LNCaP clone FGC (cell line): ENCODE measurements at regions not wholly inside any gene's neighbourhood (a gene's known extent, or its start where the extent isn't known, plus 50 kb on each side); places are given as distances from the start of the nearest gene placed in this dataset.
"Not testable (repeated sequence)": the region's sequence is repeated elsewhere in the genome, so short reads cannot be mapped to it uniquely, and the experiment has no call there.

Experiments used
- DNase-seq: peaks from one replicate; pipeline ENCODE4 v3.0.0-alpha.2; 2011; ENCODE audit warnings: low read depth
- H3K4me3 ChIP-seq: 2 replicates; pipeline ENCODE4 v1.5.1; 2011; ENCODE audit warnings: mild to moderate bottlenecking, low read depth, low read length, control low read depth
- TF ChIP-seq, protein P1 (sequence below): IDR thresholded peaks from 2 replicates; pipeline ENCODE4 v1.5.1; 2012; ENCODE audit warnings: mild to moderate bottlenecking; ENCODE audit not compliant: control insufficient read depth, insufficient read depth; ENCODE audit errors: extremely low read depth

DNA sequence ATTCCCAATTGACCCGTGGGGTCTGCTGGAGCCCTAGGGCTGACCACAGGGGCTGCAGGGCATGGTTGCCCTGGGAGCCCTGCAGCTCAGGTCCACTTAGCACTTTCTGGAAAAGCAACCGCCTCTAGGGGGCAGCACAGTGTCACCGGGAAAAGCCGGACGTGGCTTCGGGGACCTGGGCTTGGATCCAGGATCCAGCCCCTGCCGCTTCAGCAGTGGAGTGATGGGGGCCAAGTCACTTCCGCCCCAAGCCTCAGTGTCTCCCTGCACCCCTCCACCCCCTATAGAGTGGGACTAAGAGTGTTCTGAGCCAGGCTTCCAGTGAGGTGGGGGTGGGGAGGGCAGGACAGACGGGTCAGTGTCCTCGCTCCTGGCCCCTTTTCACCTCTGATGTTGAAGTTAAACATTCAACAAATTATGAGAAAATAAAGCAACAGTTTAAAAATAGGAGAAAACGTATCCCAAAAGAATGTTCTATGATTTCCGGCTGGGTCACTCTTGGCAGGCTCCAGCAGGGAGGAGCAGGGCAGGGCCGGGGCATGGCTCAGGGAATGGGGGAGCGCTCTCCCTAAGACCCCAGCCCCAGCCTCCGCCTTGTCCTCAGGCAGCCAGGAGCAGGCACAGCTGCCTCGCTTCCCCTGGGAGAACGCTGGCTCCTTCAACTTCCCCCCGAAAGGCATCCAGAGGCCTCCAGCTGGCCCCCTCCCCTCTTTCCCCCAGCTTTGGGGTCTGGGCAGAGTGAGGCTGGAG, 96.5 kb upstream of the FGF3 start:
- no peak overlapping the region for H3K4me3 ChIP-seq
- TF ChIP-seq, protein P1, sequence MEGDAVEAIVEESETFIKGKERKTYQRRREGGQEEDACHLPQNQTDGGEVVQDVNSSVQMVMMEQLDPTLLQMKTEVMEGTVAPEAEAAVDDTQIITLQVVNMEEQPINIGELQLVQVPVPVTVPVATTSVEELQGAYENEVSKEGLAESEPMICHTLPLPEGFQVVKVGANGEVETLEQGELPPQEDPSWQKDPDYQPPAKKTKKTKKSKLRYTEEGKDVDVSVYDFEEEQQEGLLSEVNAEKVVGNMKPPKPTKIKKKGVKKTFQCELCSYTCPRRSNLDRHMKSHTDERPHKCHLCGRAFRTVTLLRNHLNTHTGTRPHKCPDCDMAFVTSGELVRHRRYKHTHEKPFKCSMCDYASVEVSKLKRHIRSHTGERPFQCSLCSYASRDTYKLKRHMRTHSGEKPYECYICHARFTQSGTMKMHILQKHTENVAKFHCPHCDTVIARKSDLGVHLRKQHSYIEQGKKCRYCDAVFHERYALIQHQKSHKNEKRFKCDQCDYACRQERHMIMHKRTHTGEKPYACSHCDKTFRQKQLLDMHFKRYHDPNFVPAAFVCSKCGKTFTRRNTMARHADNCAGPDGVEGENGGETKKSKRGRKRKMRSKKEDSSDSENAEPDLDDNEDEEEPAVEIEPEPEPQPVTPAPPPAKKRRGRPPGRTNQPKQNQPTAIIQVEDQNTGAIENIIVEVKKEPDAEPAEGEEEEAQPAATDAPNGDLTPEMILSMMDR, result peak; percentile 78
- DNase-seq, result no peak

DNA sequence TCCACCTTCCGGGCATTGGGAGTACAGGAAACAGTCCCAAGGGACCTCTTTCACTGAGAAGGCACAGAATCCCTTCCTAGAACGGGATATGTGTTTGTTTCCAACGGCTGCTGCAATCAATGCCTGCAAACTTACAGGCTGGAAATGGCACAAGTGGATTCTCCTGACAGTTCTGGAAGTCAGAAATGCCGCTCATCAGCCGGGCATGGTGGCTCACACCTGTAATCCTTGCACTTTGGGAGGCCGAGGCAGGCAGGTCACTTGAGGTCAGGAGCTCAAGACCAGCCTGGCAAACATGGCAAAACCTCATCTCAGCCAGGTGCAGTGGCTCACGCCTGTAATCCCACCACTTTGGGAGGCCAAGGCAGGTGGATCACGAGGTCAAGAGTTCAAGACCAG, 97.0 kb upstream of the FGF3 start:
- DNase-seq, H3K4me3 ChIP-seq: not testable (repeated sequence)

DNA sequence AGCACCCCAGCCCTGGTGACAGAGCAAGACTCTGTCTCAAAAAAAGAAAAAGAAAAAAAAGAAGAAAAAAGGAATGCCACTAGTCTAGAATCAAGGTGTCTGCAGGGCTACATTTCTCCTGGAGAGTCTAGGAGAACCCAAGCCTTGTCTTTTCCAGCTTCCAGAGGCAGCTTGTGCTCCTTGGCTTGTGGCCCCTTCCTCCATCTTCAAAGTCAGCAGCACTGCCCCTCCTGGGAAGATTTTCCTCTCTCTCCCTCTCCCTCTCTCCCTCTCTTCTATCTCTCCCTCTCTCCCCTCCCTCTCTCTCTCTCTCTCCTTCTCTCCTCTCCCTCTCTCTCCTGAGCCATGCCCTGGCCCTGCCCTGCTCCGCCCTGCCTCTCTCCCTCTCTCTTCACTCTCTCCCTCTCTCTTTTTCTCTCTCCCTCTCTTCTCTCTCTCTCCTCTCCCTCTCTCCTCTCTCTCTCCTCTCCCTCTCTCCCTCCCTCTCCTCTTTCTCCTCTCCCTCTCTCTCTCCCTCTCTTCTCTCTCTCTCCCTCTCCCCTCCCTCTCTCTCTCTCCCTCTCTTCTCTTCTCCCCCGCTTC, 97.7 kb upstream of the FGF3 start:
- TF ChIP-seq, protein P1, result no peak
- DNase-seq, result no peak

GRCh38 chr11:69917529-69917928, 98.3 kb upstream of the FGF3 start:
- no peak overlapping the region for H3K4me3 ChIP-seq
- TF ChIP-seq, protein P1, result no peak
- no peak for DNase-seq

More for the DNA sequence above, 97.7 kb upstream of the FGF3 start:
- no peak overlapping the region for H3K4me3 ChIP-seq

DNA sequence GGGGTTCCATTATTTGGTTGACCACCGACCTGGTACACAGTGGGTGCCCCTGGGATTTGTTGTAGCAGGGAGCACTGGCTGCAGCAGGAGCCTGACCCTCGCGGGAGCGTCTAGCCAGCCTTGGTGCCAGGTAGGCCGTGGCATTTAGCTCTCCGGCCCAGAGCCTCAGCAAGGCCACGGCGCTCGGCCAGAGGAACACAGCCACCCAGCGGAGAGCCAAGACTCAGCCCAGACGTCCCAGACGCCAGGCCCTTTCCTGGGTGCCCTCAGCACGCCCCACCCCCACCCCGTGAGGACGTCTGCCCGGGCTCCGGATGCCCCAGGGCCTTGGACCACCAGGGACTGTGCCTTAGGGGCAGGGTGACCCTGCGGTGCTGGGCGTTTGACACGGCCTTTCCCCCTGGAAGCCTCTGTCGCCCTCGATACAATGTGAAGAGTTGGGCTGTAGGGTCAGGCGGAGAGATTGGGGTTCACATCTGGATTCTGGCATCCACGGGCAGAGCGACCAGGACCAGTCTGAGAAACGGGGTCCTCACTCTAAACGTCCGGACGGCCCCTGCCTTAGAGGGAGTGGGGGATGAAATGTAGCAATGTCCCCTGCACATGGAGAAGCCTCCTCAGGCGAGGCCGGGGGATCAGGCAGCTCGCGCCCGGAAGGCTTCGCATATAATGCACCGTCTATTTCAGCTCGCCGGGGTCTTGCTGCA, 99.2 kb upstream of the FGF3 start:
- TF ChIP-seq, protein P1, result no peak
- no peak overlapping the region for H3K4me3 ChIP-seq
- no peak for DNase-seq

DNA sequence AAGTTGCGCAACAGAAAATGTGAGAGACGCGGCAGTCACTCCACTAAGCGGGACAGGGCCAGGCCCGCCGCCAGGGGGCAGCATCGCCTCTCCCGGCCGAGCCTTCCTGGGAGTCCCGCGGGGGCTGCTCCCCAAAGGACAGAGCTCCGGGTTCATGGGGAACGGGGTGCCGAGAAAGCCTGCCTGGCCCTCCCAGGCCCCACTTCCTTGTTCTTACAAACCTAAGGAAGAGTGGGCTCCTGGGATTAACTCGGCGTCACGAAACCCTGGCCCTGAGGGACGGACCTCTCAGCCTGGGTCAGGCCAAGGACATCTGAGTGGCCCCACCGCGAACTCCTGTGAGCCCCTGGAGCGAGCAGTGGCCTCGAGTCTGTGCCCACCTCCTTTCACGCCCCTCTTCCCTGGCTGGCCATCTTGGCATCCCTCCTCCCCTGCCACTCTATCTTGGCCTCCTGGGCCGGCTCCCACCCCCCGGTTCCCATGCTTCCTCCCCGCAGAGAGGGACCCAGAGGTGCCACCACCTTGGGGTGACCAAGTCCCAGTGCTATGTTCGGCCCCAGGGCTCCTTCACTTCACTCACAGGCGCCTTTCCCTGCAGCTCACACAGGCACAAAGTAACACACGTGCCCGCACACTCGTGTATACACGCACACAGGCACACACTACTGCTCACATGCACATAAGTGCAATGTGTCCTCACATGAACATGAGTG, 99.9 kb upstream of the FGF3 start:
- TF ChIP-seq, protein P1, result peak; percentile 89
- DNase-seq, result no peak
- H3K4me3 ChIP-seq, result no peak overlapping the region

DNA sequence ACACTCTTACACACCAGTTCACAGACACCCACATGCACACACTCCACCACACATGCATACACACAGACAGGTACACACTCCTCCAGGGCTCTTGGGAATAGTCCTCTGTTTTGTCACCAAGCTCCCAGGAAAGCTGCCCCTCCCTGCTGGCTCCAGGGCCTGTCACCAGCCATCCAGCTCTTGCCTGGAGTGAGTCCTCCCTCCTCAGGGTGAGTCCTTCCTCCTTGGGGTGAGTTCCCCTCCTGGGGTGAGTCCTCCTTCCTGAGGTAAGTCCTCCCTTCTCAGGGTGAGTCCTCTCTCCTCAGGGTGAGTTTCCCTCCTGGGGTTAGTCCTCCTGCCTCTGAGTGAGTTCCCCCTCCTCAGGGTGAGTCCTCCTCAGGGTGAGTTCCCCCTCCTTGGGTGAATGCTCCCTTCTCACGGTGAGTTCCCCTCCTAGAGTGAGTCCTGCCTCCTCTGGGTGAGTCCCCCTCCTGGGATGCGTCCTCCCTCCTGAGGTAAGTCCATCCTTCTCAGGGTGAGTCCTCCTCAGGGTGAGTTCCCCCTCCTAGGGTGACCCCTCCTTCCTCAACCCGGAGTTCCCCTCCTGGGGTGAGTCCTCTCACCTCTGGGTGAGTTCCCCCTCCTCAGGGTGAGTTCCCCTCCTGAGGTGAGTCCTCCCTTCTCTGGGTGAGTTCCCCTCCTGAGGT, 100.6 kb upstream of the FGF3 start:
- no peak for DNase-seq
- H3K4me3 ChIP-seq, result no peak overlapping the region
- TF ChIP-seq, protein P1, result no peak
